Duodenal mucosa (tissue), 2 donors: ENCODE measurements at regions not wholly inside any gene's neighbourhood (a gene's known extent, or its start where the extent isn't known, plus 50 kb on each side); places are given as distances from the start of the nearest gene placed in this dataset.
"Not testable (repeated sequence)": the region's sequence is repeated elsewhere in the genome, so short reads cannot be mapped to it uniquely, and the experiment has no call there.

ENCODE experiments used
- H3K27ac ChIP-seq: one replicate; pipeline ENCODE4 v1.7.0; 2013; ENCODE audit warnings: low read depth, low read length
- H3K27me3 ChIP-seq, 2 donors: one replicate each; pipeline ENCODE4 v1.7.0; 2013; ENCODE audit warnings: low read length in 2 of 2, control low read depth in 1 of 2; ENCODE audit not compliant: insufficient read depth in 2 of 2, control insufficient read depth in 1 of 2
- H3K36me3 ChIP-seq, 2 donors: one replicate each; pipeline ENCODE4 v1.7.0; 2013; ENCODE audit warnings: low read length in 2 of 2, control low read depth in 1 of 2; ENCODE audit not compliant: insufficient read depth in 2 of 2, control insufficient read depth in 1 of 2
- H3K4me1 ChIP-seq, 2 donors: one replicate each; pipeline ENCODE4 v1.7.0; 2013; ENCODE audit warnings: low read length in 2 of 2, control low read depth in 1 of 2; ENCODE audit not compliant: insufficient read depth in 2 of 2, control insufficient read depth in 1 of 2
- H3K4me3 ChIP-seq, 2 donors: one replicate each; pipeline ENCODE4 v1.7.0; 2013; ENCODE audit warnings: low read length in 2 of 2, low read depth in 1 of 2
- H3K9ac ChIP-seq, 2 donors: one replicate each; pipeline ENCODE4 v1.7.0; 2013; ENCODE audit warnings: low read length in 2 of 2, low read depth in 1 of 2
- H3K9me3 ChIP-seq, 2 donors: one replicate each; pipeline ENCODE4 v1.7.0; 2013; ENCODE audit warnings: low read length in 2 of 2, control low read depth in 1 of 2; ENCODE audit not compliant: control insufficient read depth in 1 of 2

DNA sequence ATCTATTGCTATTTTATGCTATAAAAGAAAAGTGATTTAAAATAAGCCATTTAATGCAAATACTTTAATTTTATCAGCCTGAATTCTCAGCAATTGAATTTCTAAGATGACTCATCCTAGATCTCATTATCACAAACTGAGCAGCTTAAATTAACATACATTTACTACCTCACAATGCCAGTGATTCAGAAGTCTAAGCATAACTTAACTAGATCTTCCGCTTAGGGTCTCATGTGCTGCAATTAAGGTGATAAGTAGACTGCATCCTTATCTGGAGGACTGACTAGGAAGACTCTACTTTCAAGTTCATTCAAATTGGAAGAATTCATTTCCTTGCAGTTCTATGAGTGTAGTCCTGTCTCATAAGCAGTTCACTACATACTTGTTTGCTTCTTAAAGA lies 286.6 kb downstream of the COL11A1 start:
- no peaks in the 10 kb centered on the region for H3K4me1 ChIP-seq
- no peak overlapping the region for H3K27ac ChIP-seq
- no peaks in the 10 kb centered on the region for H3K27me3 ChIP-seq
- no peaks in the 10 kb centered on the region for H3K36me3 ChIP-seq
- no peaks in the 10 kb centered on the region for H3K9me3 ChIP-seq
- H3K9ac ChIP-seq, result no peak overlapping the region
- no peak overlapping the region for H3K4me3 ChIP-seq

- Histone ChIP-seq H3K4me1 (no peaks in the 10 kb centered on the region), H3K36me3 (no peaks in the 10 kb centered on the region), H3K9ac (no peak overlapping the region), H3K27ac (no peak overlapping the region), H3K4me3 (no peak overlapping the region), H3K9me3 (no peaks in the 10 kb centered on the region), H3K27me3 (no peaks in the 10 kb centered on the region)
Measured at GRCh38 chr1:102800406-102800805, 307.9 kb downstream of the COL11A1 start.

DNA sequence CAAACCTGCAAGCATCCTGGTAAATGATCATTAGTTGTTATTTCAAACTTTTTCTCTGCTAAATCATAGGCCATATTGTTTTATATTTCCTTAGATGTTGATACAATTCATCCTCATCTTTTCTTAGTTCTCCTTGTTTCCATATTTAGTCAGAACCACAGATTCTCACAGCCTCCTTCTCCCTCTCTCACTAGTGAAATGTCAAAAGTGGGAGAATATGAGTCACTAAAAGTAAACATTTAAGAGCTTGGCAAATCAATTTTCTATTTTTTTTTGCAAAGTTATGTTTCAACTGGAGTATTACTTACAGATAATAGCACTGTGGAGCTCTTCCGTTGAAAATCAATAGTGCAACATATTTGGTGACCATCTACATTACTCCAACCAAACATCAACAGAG lies 308.8 kb downstream of the COL11A1 start:
- Histone ChIP-seq H3K27ac (no peak overlapping the region), H3K4me1 (no peaks in the 10 kb centered on the region), H3K36me3 (no peaks in the 10 kb centered on the region), H3K27me3 (no peaks in the 10 kb centered on the region), H3K4me3 (no peak overlapping the region), H3K9me3 (no peaks in the 10 kb centered on the region), H3K9ac (no peak overlapping the region)

DNA sequence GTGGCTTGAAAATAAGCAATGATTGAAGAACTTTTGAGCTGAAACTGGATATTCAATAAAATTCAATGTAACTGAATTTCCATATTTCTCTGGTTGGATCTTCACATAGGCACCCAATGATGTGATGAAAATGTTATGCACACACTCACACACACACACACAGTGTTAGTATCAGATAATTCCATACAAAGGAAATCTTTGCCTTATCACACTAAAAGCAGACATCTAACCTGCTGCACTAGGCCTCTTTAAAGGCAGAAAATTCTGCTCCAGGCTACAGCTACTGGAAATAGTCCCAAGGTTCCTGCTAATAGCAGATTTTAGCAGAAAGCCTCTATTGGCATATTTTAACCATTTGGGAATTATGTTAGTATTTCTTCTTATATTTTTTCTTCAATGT lies 309.6 kb downstream of the COL11A1 start:
- Histone ChIP-seq H3K27ac (no peak overlapping the region), H3K4me1 (no peaks in the 10 kb centered on the region)

DNA sequence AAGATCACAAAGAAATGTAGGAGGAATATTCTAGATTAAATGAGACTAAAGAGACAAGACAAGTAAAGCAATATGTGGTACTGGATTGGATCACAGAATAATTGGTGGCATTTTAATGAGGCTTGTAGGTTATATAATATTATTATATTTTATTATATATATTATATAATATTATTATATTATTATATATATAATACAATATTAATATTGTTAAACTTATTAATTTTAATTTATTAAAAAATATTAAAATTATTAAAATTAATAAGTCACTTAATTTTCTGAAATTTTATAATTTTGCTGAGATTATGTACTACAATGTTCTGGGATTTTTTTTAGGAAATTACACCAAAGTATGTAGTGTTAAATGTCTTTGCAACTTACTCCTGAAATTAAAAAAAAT lies 311.9 kb downstream of the COL11A1 start:
- Histone ChIP-seq H3K9ac (no peak overlapping the region), H3K27me3 (no peaks in the 10 kb centered on the region), H3K4me3 (no peak overlapping the region), H3K27ac (no peak overlapping the region), H3K4me1 (no peaks in the 10 kb centered on the region), H3K9me3 (no peaks in the 10 kb centered on the region), H3K36me3 (no peaks in the 10 kb centered on the region)

More for the DNA sequence above, 309.6 kb downstream of the COL11A1 start:
- Histone ChIP-seq H3K36me3 (no peaks in the 10 kb centered on the region), H3K4me3 (no peak overlapping the region), H3K9ac (no peak overlapping the region), H3K9me3 (no peaks in the 10 kb centered on the region), H3K27me3 (no peaks in the 10 kb centered on the region)

DNA sequence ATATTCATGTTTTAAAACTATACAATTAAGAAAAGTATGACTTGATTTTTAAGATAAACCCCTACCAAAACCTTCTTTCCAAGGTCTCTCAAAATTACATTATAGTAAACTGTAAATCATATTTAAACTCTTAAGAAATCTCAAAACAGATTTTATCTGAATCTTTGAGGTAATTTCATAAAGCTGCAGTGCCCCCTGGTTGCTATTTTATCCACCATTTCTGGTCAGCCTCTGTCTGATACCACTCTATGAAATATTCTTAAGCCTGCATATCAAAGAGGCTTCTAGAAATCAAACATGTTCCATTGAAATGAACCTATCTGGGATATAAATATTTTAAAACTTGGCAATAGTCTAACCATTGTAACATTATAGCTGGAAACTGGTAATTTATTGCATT lies 317.3 kb downstream of the COL11A1 start:
- Histone ChIP-seq H3K36me3 (no peaks in the 10 kb centered on the region), H3K9me3 (no peaks in the 10 kb centered on the region), H3K4me3 (no peak overlapping the region), H3K27ac (no peak overlapping the region), H3K27me3 (no peaks in the 10 kb centered on the region), H3K4me1 (no peaks in the 10 kb centered on the region), H3K9ac (no peak overlapping the region)

DNA sequence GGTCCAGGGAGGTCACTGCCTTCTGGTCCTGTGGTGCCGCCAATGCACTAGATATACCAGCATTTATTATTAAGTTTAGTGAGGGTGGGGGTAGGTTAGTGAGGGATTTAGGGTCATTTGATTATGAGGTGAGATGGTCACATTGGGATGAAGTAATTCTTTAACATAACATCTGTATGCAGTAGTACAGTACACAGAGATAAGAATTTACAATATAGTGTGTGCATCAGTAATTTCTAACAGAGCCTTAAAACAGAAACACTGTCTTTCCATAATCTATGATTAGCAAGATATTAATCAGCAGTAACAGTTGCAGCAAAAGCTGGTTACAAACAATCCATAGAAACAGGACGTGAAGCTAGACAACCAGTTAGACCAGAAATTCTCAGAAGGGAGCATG lies 318.4 kb downstream of the COL11A1 start:
- H3K9me3 ChIP-seq, H3K36me3 ChIP-seq, H3K27ac ChIP-seq, H3K9ac ChIP-seq, H3K4me1 ChIP-seq, H3K27me3 ChIP-seq, H3K4me3 ChIP-seq: not testable (repeated sequence)

GRCh38 chr1:102783487-102783886 lies 324.8 kb downstream of the COL11A1 start:
- Histone ChIP-seq H3K9me3 (peaks cover 0 to 5% of the 10 kb centered on the region in 2 donors), H3K36me3 (no peaks in the 10 kb centered on the region), H3K9ac (no peak overlapping the region), H3K27ac (no peak overlapping the region), H3K4me3 (no peak overlapping the region), H3K4me1 (no peaks in the 10 kb centered on the region), H3K27me3 (no peaks in the 10 kb centered on the region)

DNA sequence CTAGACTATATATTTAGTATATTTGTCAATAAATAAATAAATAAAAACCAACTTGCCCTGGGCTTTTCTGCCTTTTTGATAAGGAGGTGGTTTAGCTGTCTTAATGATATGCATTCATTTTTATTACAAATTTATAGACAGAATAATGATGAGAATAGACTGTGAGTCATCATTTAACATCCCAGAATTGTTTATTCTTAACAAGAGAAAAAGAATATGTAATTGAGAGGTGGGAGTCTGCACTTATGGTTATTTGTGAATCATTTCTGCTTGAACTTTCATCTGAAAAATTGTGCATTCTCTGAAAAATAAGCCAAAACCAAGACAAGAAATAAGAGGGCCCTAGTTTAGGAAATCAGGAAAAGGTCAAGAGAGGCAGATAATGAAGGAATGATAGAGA lies 326.2 kb downstream of the COL11A1 start:
- Histone ChIP-seq H3K27ac (no peak overlapping the region), H3K9me3 (peaks cover 0 to 5% of the 10 kb centered on the region in 2 donors), H3K4me1 (no peaks in the 10 kb centered on the region), H3K36me3 (no peaks in the 10 kb centered on the region), H3K4me3 (no peak overlapping the region), H3K9ac (no peak overlapping the region), H3K27me3 (no peaks in the 10 kb centered on the region)

DNA sequence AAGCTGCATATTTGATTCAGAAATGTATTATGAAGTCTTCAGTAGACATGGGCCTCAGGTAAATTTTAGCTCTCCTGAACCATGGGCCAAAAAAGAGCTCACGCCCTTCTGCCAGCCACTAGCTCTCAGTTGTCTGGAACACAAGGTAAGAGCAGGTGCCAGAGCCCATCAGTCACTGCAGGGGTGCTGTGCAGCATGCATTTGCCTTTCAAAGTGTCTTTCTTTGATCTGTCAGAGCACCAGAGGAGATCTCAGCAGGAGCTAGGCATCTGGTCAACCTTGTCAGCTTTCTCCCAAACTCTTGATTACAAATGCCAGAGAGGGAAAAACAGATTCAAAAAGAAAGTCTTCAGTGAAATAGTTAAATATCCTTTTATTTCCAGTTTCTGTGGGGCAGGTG lies 332.3 kb downstream of the COL11A1 start:
- no peak overlapping the region for H3K4me3 ChIP-seq
- H3K36me3 ChIP-seq, result no peaks in the 10 kb centered on the region
- no peaks in the 10 kb centered on the region for H3K27me3 ChIP-seq
- no peak overlapping the region for H3K9ac ChIP-seq
- H3K27ac ChIP-seq, result no peak overlapping the region
- no peaks in the 10 kb centered on the region for H3K4me1 ChIP-seq
- H3K9me3 ChIP-seq, result no peaks in the 10 kb centered on the region

- Histone ChIP-seq H3K9me3 (no peaks in the 10 kb centered on the region), H3K36me3 (no peaks in the 10 kb centered on the region), H3K4me1 (no peaks in the 10 kb centered on the region), H3K27ac (no peak overlapping the region), H3K27me3 (no peaks in the 10 kb centered on the region), H3K9ac (no peak overlapping the region), H3K4me3 (no peak overlapping the region)
Measured at GRCh38 chr1:102772831-102773230, 335.5 kb downstream of the COL11A1 start.
